Osteoblast (primary cell): ENCODE measurements at regions not wholly inside any gene's neighbourhood (a gene's known extent, or its start where the extent isn't known, plus 50 kb on each side); places are given as distances from the start of the nearest gene placed in this dataset.

Experiments
- DNase-seq: peaks from one replicate; pipeline ENCODE4 v3.0.0; 2011; ENCODE audit warnings: low spot score, mixed read lengths; ENCODE audit not compliant: insufficient read length; ENCODE audit errors: missing footprints
- H2AFZ ChIP-seq: 2 replicates; pipeline ENCODE4 v1.6.0; 2011; ENCODE audit warnings: mild to moderate bottlenecking, low read length
- H3K27ac ChIP-seq: 2 replicates; pipeline ENCODE4 v1.5.1; 2011; ENCODE audit warnings: mild to moderate bottlenecking, low read depth, low read length, moderate library complexity
- H3K27me3 ChIP-seq: 2 replicates; pipeline ENCODE4 v1.6.0; 2012; ENCODE audit warnings: mild to moderate bottlenecking, control low read depth, inconsistent platforms, low read length, moderate library complexity; ENCODE audit not compliant: insufficient read depth
- H3K36me3 ChIP-seq: 2 replicates; pipeline ENCODE4 v1.5.1; 2011; ENCODE audit warnings: mild to moderate bottlenecking, low read length, control low read depth, moderate library complexity; ENCODE audit not compliant: insufficient read depth
- H3K4me1 ChIP-seq: 2 replicates; pipeline ENCODE4 v1.5.1; 2011; ENCODE audit warnings: mild to moderate bottlenecking, low read length, control low read depth, moderate library complexity; ENCODE audit not compliant: insufficient read depth
- H3K4me2 ChIP-seq: 2 replicates; pipeline ENCODE4 v1.6.0; 2011; ENCODE audit warnings: mild to moderate bottlenecking, low read length; ENCODE audit not compliant: insufficient read depth
- H3K4me3 ChIP-seq: fragments of 200-600 bp; sonication (generic); 3 replicates; pipeline ENCODE4 v1.5.1; 2012; ENCODE audit warnings: mild to moderate bottlenecking, low read length, inconsistent platforms; ENCODE audit not compliant: insufficient read depth
- H3K79me2 ChIP-seq: 2 replicates; pipeline ENCODE4 v1.6.0; 2012; ENCODE audit warnings: mild to moderate bottlenecking, low read length, control low read depth, inconsistent platforms; ENCODE audit not compliant: insufficient read depth
- H3K9me3 ChIP-seq: 2 replicates; pipeline ENCODE4 v1.5.1; 2011; ENCODE audit warnings: low read depth, low read length, control low read depth
- H4K20me1 ChIP-seq: 2 replicates; pipeline ENCODE4 v1.6.0; 2012; ENCODE audit warnings: mild to moderate bottlenecking, low read length, control low read depth; ENCODE audit not compliant: insufficient read depth
- CTCF ChIP-seq: IDR thresholded peaks from 2 replicates; pipeline ENCODE4 v1.5.1; 2011; ENCODE audit warnings: mild to moderate bottlenecking, low read depth, low read length, moderate library complexity; ENCODE audit errors: extremely low read depth

- DNase-seq: no peak
- Histone ChIP-seq H2AFZ (no peak overlapping the region), H3K9me3 (no peaks in the 10 kb centered on the region), H3K4me1 (no peaks in the 10 kb centered on the region), H3K27me3 (no peaks in the 10 kb centered on the region), H3K4me2 (no peak overlapping the region), H3K4me3 (no peak overlapping the region), H3K27ac (no peak overlapping the region), H3K36me3 (no peaks in the 10 kb centered on the region), H3K79me2 (no peaks in the 10 kb centered on the region), H4K20me1 (no peaks in the 10 kb centered on the region)
- TF ChIP-seq CTCF: no peak
Observed at GRCh38 chr18:41693008-41693407, 262.0 kb upstream of the PIK3C3 start.

GRCh38 chr18:41690332-41691127 is 264.5 kb upstream of the PIK3C3 start:
- H3K4me3 ChIP-seq: no peak overlapping the region
- H3K27ac ChIP-seq: no peak overlapping the region
- H2AFZ ChIP-seq: no peak overlapping the region
- no peaks in the 10 kb centered on the region for H4K20me1 ChIP-seq
- H3K4me2 ChIP-seq: no peak overlapping the region
- DNase-seq: no peak
- no peaks in the 10 kb centered on the region for H3K79me2 ChIP-seq
- no peaks in the 10 kb centered on the region for H3K27me3 ChIP-seq
- TF ChIP-seq CTCF: no peak
- H3K4me1 ChIP-seq: no peaks in the 10 kb centered on the region
- H3K9me3 ChIP-seq: no peaks in the 10 kb centered on the region
- no peaks in the 10 kb centered on the region for H3K36me3 ChIP-seq

- no peak for TF ChIP-seq CTCF
- no peak overlapping the region for H3K4me2 ChIP-seq
- H3K27ac ChIP-seq: no peak overlapping the region
- no peak overlapping the region for H3K4me3 ChIP-seq
- H3K27me3 ChIP-seq: no peaks in the 10 kb centered on the region
- no peaks in the 10 kb centered on the region for H3K36me3 ChIP-seq
- DNase-seq: no peak
- no peak overlapping the region for H2AFZ ChIP-seq
- H3K9me3 ChIP-seq: no peaks in the 10 kb centered on the region
- no peaks in the 10 kb centered on the region for H4K20me1 ChIP-seq
- no peaks in the 10 kb centered on the region for H3K79me2 ChIP-seq
- no peaks in the 10 kb centered on the region for H3K4me1 ChIP-seq
Observed at GRCh38 chr18:41687138-41687537, 267.9 kb upstream of the PIK3C3 start.

GRCh38 chr18:41681138-41681880 is 273.7 kb upstream of the PIK3C3 start:
- no peak overlapping the region for H3K27ac ChIP-seq
- H3K36me3 ChIP-seq: no peaks in the 10 kb centered on the region
- no peaks in the 10 kb centered on the region for H3K27me3 ChIP-seq
- H3K4me2 ChIP-seq: no peak overlapping the region
- no peak overlapping the region for H2AFZ ChIP-seq
- H3K4me3 ChIP-seq: no peak overlapping the region
- no peaks in the 10 kb centered on the region for H4K20me1 ChIP-seq
- DNase-seq: no peak
- no peaks in the 10 kb centered on the region for H3K79me2 ChIP-seq
- no peak for TF ChIP-seq CTCF
- H3K9me3 ChIP-seq: no peaks in the 10 kb centered on the region
- H3K4me1 ChIP-seq: no peaks in the 10 kb centered on the region
